A673 (cell line): ENCODE measurements at regions not wholly inside any gene's neighbourhood (a gene's known extent, or its start where the extent isn't known, plus 50 kb on each side); places are given as distances from the start of the nearest gene placed in this dataset.

Source experiments
- CTCF ChIP-seq: fragments of 300-800, 200-600 bp; sonication (generic); conservative IDR thresholded peaks from 2 replicates; pipeline ENCODE4 v1.5.1; 2017; ENCODE audit warnings: low read depth, mild to moderate bottlenecking, antibody characterized with exemption, low read length, moderate library complexity, mixed read lengths
- EZH2 ChIP-seq: fragments of 200-600 bp; sonication (generic); IDR thresholded peaks from 2 replicates; pipeline ENCODE4 v1.6.1; 2017; ENCODE audit warnings: borderline replicate concordance, low read depth, mild to moderate bottlenecking, mixed read lengths, antibody characterized with exemption, low read length; ENCODE audit not compliant: poor library complexity, severe bottlenecking

- TF ChIP-seq CTCF (no peak), EZH2 (no peak)
Observed at GRCh38 chr4:147418226-147418625, 62.7 kb upstream of the EDNRA start.
